ENCODE measurements at regions not wholly inside any gene's neighbourhood (a gene's known extent, or its start where the extent isn't known, plus 50 kb on each side); places are given as distances from the start of the nearest gene placed in this dataset.

GRCh38 chr5:29697278-29697677, 1496.2 kb upstream of the CDH6 start:
- Histone ChIP-seq H3K9me3 (ENCODE audit: insufficient read depth, low read length, severe bottlenecking) (peaks cover 2% of the 10 kb centered on the region), H2AFZ (ENCODE audit: low read depth, low read length) (no peak overlapping the region), H3K36me3 (ENCODE audit: insufficient read depth, low read length) (no peaks in the 10 kb centered on the region), H3K9ac (ENCODE audit: low read depth, low read length) (no peak overlapping the region), H3K4me2 (ENCODE audit: insufficient read depth, low read length) (no peak overlapping the region), H3K4me3 (ENCODE audit: low read depth in 1 of 2, low read length in 2 of 2) (no peak overlapping the region), H3K79me2 (ENCODE audit: insufficient read depth, low read length) (no peaks in the 10 kb centered on the region), H4K20me1 (ENCODE audit: insufficient read depth, low read length) (no peaks in the 10 kb centered on the region), H3K27ac (ENCODE audit: low read length) (no peak overlapping the region), H3K27me3 (ENCODE audit: insufficient read depth, low read length, poor library complexity) (no peaks in the 10 kb centered on the region), H3K4me1 (ENCODE audit: insufficient read depth, low read length) (no peaks in the 10 kb centered on the region)
- TF ChIP-seq CTCF (IDR thresholded peaks at IDR 0.05; ENCODE audit: borderline replicate concordance, extremely low read depth, low read length, poor library complexity, severe bottlenecking) (no peak), EZH2 (IDR thresholded peaks at IDR 0.05; ENCODE audit: borderline replicate concordance, low read depth, low read length, severe bottlenecking) (no peak)
- ATAC-seq (ENCODE audit: insufficient read depth, low read depth) (no peak), DNase-seq (no peak)

- Histone ChIP-seq H3K79me2 (ENCODE audit: insufficient read depth, low read length) (no peaks in the 10 kb centered on the region), H4K20me1 (ENCODE audit: insufficient read depth, low read length) (no peaks in the 10 kb centered on the region), H2AFZ (ENCODE audit: low read depth, low read length) (no peak overlapping the region), H3K4me3 (ENCODE audit: low read depth in 1 of 2, low read length in 2 of 2) (no peak overlapping the region), H3K4me1 (ENCODE audit: insufficient read depth, low read length) (no peaks in the 10 kb centered on the region), H3K4me2 (ENCODE audit: insufficient read depth, low read length) (no peak overlapping the region), H3K27ac (ENCODE audit: low read length) (no peak overlapping the region), H3K9ac (ENCODE audit: low read depth, low read length) (no peak overlapping the region), H3K27me3 (ENCODE audit: insufficient read depth, low read length, poor library complexity) (no peaks in the 10 kb centered on the region), H3K36me3 (ENCODE audit: insufficient read depth, low read length) (no peaks in the 10 kb centered on the region), H3K9me3 (ENCODE audit: insufficient read depth, low read length, severe bottlenecking) (no peaks in the 10 kb centered on the region)
- ATAC-seq (ENCODE audit: insufficient read depth, low read depth) (no peak), DNase-seq (no peak)
- TF ChIP-seq EZH2 (IDR thresholded peaks at IDR 0.05; ENCODE audit: borderline replicate concordance, low read depth, low read length, severe bottlenecking) = no peak
- TF ChIP-seq CTCF (IDR thresholded peaks at IDR 0.05; ENCODE audit: borderline replicate concordance, extremely low read depth, low read length, poor library complexity, severe bottlenecking) = no peak
Measured at GRCh38 chr5:29672678-29673077, 1520.8 kb upstream of the CDH6 start.

GRCh38 chr5:29662876-29663275, 1530.6 kb upstream of the CDH6 start:
- no peak overlapping the region for H3K4me2 ChIP-seq (ENCODE audit: insufficient read depth, low read length)
- DNase-seq = no peak
- no peaks in the 10 kb centered on the region for H3K4me1 ChIP-seq (ENCODE audit: insufficient read depth, low read length)
- no peak for TF ChIP-seq EZH2 (IDR thresholded peaks at IDR 0.05; ENCODE audit: borderline replicate concordance, low read depth, low read length, severe bottlenecking)
- no peak for TF ChIP-seq CTCF (IDR thresholded peaks at IDR 0.05; ENCODE audit: borderline replicate concordance, extremely low read depth, low read length, poor library complexity, severe bottlenecking)
- H3K27me3 ChIP-seq (ENCODE audit: insufficient read depth, low read length, poor library complexity) = no peaks in the 10 kb centered on the region
- H3K4me3 ChIP-seq (ENCODE audit: low read depth in 1 of 2, low read length in 2 of 2) = no peak overlapping the region
- ATAC-seq (ENCODE audit: insufficient read depth, low read depth) = no peak
- no peak overlapping the region for H3K9ac ChIP-seq (ENCODE audit: low read depth, low read length)
- H2AFZ ChIP-seq (ENCODE audit: low read depth, low read length) = no peak overlapping the region
- H4K20me1 ChIP-seq (ENCODE audit: insufficient read depth, low read length) = no peaks in the 10 kb centered on the region
- peaks cover 2% of the 10 kb centered on the region for H3K9me3 ChIP-seq (ENCODE audit: insufficient read depth, low read length, severe bottlenecking)
- H3K27ac ChIP-seq (ENCODE audit: low read length) = no peak overlapping the region
- H3K79me2 ChIP-seq (ENCODE audit: insufficient read depth, low read length) = no peaks in the 10 kb centered on the region
- no peaks in the 10 kb centered on the region for H3K36me3 ChIP-seq (ENCODE audit: insufficient read depth, low read length)

- H3K36me3 ChIP-seq (ENCODE audit: insufficient read depth, low read length) = no peaks in the 10 kb centered on the region
- ATAC-seq (ENCODE audit: insufficient read depth, low read depth) (no peak), DNase-seq (no peak)
- no peak overlapping the region for H3K9ac ChIP-seq (ENCODE audit: low read depth, low read length)
- H3K27me3 ChIP-seq (ENCODE audit: insufficient read depth, low read length, poor library complexity) = no peaks in the 10 kb centered on the region
- no peaks in the 10 kb centered on the region for H3K4me1 ChIP-seq (ENCODE audit: insufficient read depth, low read length)
- H3K79me2 ChIP-seq (ENCODE audit: insufficient read depth, low read length) = no peaks in the 10 kb centered on the region
- H3K4me3 ChIP-seq (ENCODE audit: low read depth in 1 of 2, low read length in 2 of 2) = no peak overlapping the region
- H3K9me3 ChIP-seq (ENCODE audit: insufficient read depth, low read length, severe bottlenecking) = no peaks in the 10 kb centered on the region
- H3K27ac ChIP-seq (ENCODE audit: low read length) = no peak overlapping the region
- no peaks in the 10 kb centered on the region for H4K20me1 ChIP-seq (ENCODE audit: insufficient read depth, low read length)
- no peak overlapping the region for H3K4me2 ChIP-seq (ENCODE audit: insufficient read depth, low read length)
- no peak for TF ChIP-seq EZH2 (IDR thresholded peaks at IDR 0.05; ENCODE audit: borderline replicate concordance, low read depth, low read length, severe bottlenecking)
- TF ChIP-seq CTCF (IDR thresholded peaks at IDR 0.05; ENCODE audit: borderline replicate concordance, extremely low read depth, low read length, poor library complexity, severe bottlenecking) = no peak
- H2AFZ ChIP-seq (ENCODE audit: low read depth, low read length) = no peak overlapping the region
Measured at GRCh38 chr5:29654954-29655353, 1538.5 kb upstream of the CDH6 start.

All from DND-41 (cell line).